Lower leg skin (tissue), 4 donors: ENCODE measurements at regions not wholly inside any gene's neighbourhood (a gene's known extent, or its start where the extent isn't known, plus 50 kb on each side); places are given as distances from the start of the nearest gene placed in this dataset.

Source experiments
- DNase-seq, 2 donors: peaks; one replicate each; pipeline ENCODE4 v3.0.0-alpha.2; 2019; ENCODE audit warnings: low spot score in 2 of 2
- H3K4me3 ChIP-seq: fragments of 200-600 bp; sonication (generic); 2 replicates; pipeline ENCODE4 v1.5.1; 2017; ENCODE audit warnings: mild to moderate bottlenecking, low read depth; ENCODE audit not compliant: poor library complexity, severe bottlenecking
- POLR2A ChIP-seq, 2 donors: fragments of 450-650 bp; IDR thresholded peaks; one replicate each; pipeline ENCODE4 v1.6.1; 2016 to 2017; ENCODE audit warnings: antibody characterized with exemption in 2 of 2, mild to moderate bottlenecking in 1 of 2, moderate library complexity in 1 of 2
- WGBS, 2 donors: methylation state at CpG; one replicate each; pipeline ENCODE4 v1.1.5; 2018; 5-methylcytosine and 5-hydroxymethylcytosine counted together
- intact Hi-C: fragments of 100-400 bp; cut with DNase I; formaldehyde crosslinking; loops from one replicate; pipeline ENCODE4 v1.15.0; 2023; ENCODE audit warnings: low total_unique reads
- TF ChIP-seq, protein P1 (sequence below), 3 donors: fragments of 450-650 bp; IDR thresholded peaks; one replicate each; pipeline ENCODE4 v1.5.1; 2016; ENCODE audit warnings: antibody characterized with exemption in 3 of 3, mild to moderate bottlenecking in 3 of 3, moderate library complexity in 2 of 3

DNA sequence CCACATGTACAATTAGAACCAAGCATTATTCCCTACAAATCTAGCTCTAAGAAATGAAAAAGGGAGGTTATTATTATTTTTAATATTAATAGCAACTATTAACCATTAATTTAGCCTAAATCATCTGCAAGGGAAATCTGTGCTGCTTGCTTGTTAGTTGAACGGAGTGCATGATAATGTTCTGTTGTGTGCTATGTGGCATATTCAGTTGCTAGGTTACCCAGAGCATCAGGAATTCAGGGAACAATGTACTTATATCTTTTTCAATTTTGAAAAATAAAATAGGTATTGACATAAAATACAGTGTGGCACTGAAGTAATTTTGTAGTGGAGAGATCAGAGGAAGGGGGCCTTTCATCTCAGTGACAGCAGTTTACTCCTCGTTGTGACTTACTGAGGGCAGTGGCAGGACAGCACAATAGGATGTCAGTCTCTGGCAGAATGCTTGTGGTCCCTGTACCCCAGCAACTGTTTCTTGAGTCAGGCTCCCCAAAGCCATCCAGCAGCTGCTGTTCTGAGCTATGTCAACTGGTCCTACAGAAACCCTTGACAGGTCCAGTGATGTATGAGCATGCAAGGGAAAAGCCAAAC is 173.6 kb downstream of the TMEM161B start:
- no peak overlapping the region for H3K4me3 ChIP-seq
- intact Hi-C loops: no loop called here
- 45 to 50% methylated on average over 2 of the region's 2 CpGs for WGBS, 2 donors
- DNase-seq: no peak
- TF ChIP-seq POLR2A (IDR thresholded peaks at IDR 0.05): no peak
- TF ChIP-seq, protein P1, sequence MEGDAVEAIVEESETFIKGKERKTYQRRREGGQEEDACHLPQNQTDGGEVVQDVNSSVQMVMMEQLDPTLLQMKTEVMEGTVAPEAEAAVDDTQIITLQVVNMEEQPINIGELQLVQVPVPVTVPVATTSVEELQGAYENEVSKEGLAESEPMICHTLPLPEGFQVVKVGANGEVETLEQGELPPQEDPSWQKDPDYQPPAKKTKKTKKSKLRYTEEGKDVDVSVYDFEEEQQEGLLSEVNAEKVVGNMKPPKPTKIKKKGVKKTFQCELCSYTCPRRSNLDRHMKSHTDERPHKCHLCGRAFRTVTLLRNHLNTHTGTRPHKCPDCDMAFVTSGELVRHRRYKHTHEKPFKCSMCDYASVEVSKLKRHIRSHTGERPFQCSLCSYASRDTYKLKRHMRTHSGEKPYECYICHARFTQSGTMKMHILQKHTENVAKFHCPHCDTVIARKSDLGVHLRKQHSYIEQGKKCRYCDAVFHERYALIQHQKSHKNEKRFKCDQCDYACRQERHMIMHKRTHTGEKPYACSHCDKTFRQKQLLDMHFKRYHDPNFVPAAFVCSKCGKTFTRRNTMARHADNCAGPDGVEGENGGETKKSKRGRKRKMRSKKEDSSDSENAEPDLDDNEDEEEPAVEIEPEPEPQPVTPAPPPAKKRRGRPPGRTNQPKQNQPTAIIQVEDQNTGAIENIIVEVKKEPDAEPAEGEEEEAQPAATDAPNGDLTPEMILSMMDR (IDR thresholded peaks at IDR 0.05): no peak

DNA sequence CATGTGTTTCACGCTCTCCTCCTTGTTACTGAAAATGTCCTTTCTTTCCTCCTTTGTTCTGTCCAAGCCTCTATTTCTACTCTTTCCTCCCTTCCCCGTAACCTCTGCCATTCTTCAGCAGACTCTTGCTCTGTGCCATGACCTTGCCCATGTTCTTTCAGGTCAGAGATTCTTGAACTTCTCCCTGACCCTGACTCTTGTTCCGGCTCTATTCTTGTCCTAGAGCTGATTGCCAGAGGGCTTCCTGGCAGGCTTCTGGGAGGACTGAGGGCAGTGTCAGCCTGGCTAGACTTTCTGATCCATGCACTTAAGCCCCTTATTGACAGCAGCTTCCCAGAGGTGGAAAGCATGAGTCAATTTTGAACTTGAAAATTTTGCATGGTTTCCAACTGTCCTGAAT is 174.2 kb downstream of the TMEM161B start:
- DNase-seq: no peak
- 60 to 68% methylated on average over 3 of the region's 3 CpGs for WGBS, 2 donors
- intact Hi-C loops: no loop called here
- H3K4me3 ChIP-seq: no peak overlapping the region
- TF ChIP-seq, protein P1 (IDR thresholded peaks at IDR 0.05): no peak
- no peak for TF ChIP-seq POLR2A (IDR thresholded peaks at IDR 0.05)

DNA sequence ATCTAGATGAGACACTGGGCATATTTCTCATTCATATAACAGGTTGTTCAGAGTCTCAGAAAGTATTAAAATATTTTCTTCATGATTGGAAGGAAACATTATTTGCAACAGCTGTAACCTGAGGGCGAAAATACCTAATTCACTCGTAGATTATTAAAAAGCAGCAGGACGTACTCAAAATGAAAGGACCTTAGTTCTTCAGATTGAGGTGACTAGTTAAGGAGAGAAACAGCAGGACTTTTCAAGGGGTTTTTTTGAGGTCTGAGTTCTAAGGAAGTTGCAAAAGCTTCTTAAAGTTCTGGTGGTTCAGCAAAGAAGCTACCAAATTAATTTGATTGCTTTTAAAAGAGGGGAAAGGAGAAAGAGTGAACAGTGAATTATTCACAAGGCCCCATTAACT is 174.9 kb downstream of the TMEM161B start:
- no peak overlapping the region for H3K4me3 ChIP-seq
- 40 to 57% methylated on average over 3 of the region's 3 CpGs for WGBS, 2 donors
- TF ChIP-seq, protein P1 (IDR thresholded peaks at IDR 0.05): no peak
- no peak for TF ChIP-seq POLR2A (IDR thresholded peaks at IDR 0.05)
- no peak for DNase-seq
- intact Hi-C loops: no loop called here

DNA sequence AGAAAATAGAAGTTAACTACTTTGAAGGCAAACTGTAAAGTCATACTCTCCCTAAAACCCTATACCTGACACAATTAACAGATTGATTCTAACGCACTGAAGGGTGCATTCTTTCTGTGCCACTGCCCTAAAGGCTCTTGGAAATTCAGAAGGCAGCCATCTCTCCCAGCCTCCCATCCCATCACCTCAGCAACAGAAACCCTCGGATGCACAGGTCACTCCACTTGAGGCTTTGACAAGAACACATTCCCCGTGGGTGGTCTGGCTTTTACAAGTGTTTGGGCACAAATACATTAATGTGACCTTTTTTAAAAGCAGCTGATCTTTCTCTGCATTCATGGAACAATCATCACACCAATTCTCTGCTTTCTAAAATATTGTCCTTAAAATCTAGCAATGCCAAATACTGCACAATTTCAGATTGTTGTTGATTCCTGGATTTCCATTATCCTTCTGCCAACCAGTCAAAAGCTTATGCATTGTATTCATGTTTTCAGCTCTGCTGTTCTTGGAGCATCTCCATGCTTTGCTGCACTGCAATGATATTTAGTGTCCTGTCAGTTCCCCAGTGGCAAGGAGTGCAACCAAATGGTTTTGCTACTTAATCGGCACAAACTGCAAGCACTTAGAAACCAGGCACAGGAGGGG is 175.6 kb downstream of the TMEM161B start:
- DNase-seq: no peak
- intact Hi-C loops: no loop called here
- H3K4me3 ChIP-seq: no peak overlapping the region
- 35 to 45% methylated on average over 4 of the region's 4 CpGs for WGBS, 2 donors
- no peak for TF ChIP-seq POLR2A (IDR thresholded peaks at IDR 0.05)
- TF ChIP-seq, protein P1 (IDR thresholded peaks at IDR 0.05): no peak

DNA sequence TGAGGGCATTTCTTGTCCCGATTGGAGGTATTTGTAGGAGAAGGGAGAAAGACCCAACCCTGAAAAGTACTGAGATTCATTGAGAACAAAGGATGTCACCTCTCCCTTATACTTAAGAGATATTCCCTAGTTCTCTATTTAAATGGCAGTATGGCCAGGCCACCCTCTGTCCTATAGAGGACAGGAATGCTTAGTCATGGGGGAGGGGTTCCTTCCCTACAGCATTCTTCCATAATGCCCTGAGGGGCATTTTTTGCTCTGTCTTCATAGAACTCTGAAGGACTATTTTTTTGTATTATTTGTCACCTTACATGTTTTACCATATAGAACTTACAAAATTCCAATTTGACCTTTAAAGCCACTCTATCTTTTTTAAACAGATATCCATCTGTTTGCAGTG is 176.3 kb downstream of the TMEM161B start:
- 27 to 38% methylated on average over 1 of the region's 1 CpG for WGBS, 2 donors
- TF ChIP-seq, protein P1 (IDR thresholded peaks at IDR 0.05): no peak
- intact Hi-C loops: no loop called here

DNA sequence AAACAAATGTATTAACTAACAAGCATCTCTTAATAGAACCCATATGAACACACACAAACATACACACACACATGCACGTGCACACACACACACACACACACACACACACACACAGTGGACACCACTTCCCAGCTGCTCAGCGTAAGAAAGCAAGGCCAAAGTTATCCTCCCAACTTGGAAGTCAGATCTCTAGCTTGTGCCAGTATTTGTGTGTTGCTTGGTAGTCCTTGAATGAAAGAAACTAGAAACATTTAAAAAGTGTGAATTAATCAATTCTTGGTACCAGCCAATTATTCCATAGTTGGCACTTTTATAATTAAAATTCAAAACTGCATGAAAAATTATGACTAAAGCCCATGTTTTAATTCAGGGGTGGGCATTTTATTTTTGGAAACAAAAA is 178.1 kb downstream of the TMEM161B start:
- H3K4me3 ChIP-seq: no peak overlapping the region
- intact Hi-C loops: no loop called here
- DNase-seq: no peak
- TF ChIP-seq, protein P1 (IDR thresholded peaks at IDR 0.05): no peak
- TF ChIP-seq POLR2A (IDR thresholded peaks at IDR 0.05): no peak
- 79 to 86% methylated on average over 2 of the region's 2 CpGs for WGBS, 2 donors

More for the DNA sequence above, 176.3 kb downstream of the TMEM161B start:
- H3K4me3 ChIP-seq: no peak overlapping the region
- no peak for DNase-seq
